H1 (cell line): ENCODE measurements at regions not wholly inside any gene's neighbourhood (a gene's known extent, or its start where the extent isn't known, plus 50 kb on each side); places are given as distances from the start of the nearest gene placed in this dataset.

ENCODE experiments used
- CTCF ChIA-PET: fragments of 300-600 bp; sonication (Branson Sonifier 250); formaldehyde crosslinking; loops from one replicate; lab custom pipeline; 2021; ENCODE audit not compliant: partially characterized antibody; lab: Charles Lee
- POLR2A ChIA-PET: fragments of 300-600 bp; sonication (Branson Sonifier 250); formaldehyde crosslinking; loops from one replicate; lab custom pipeline; 2021; ENCODE audit warnings: inconsistent platforms; ENCODE audit not compliant: partially characterized antibody; lab: Charles Lee
- DNase-seq, 2 experiments: peaks; one replicate each; pipeline versions ENCODE4 v3.0.0 to v3.0.0-alpha.2; 2010 to 2022; ENCODE audit warnings: low spot score in 2 of 2, low read depth in 1 of 2, mixed read lengths in 1 of 2
- FAIRE-seq: peaks from 2 replicates; lab custom pipeline; 2011; peaks lifted over from hg19 to GRCh38; lab: Jason Lieb, UNC
- H2AFZ ChIP-seq: 2 replicates; pipeline ENCODE4 v1.8.1; 2012; ENCODE audit warnings: low read length, inconsistent platforms
- H2AK5ac ChIP-seq: 2 replicates; pipeline ENCODE4 v1.6.1; 2013; ENCODE audit warnings: low read depth, low read length
- H2BK120ac ChIP-seq: replicated peaks from 2 replicates; pipeline ENCODE3; 2013; ENCODE audit warnings: low read depth, low read length, inconsistent platforms
- H2BK12ac ChIP-seq: 2 replicates; pipeline ENCODE4 v1.6.1; 2013; ENCODE audit warnings: low read depth, low read length
- H2BK15ac ChIP-seq: 2 replicates; pipeline ENCODE4 v1.6.1; 2013; ENCODE audit warnings: low read length
- H2BK20ac ChIP-seq: 2 replicates; pipeline ENCODE4 v1.6.1; 2013; ENCODE audit warnings: low read length
- H2BK5ac ChIP-seq: 2 replicates; pipeline ENCODE4 v1.6.1; 2013; ENCODE audit warnings: low read depth, low read length
- H3K14ac ChIP-seq: 2 replicates; pipeline ENCODE4 v1.6.1; 2013; ENCODE audit warnings: inconsistent platforms; ENCODE audit not compliant: insufficient read length
- H3K18ac ChIP-seq: 2 replicates; pipeline ENCODE4 v1.6.1; 2013; ENCODE audit warnings: low read length; ENCODE audit errors: extremely low read depth
- H3K23ac ChIP-seq: 2 replicates; pipeline ENCODE4 v1.6.1; 2013; ENCODE audit warnings: inconsistent platforms; ENCODE audit not compliant: insufficient read length
- H3K23me2 ChIP-seq: 2 replicates; pipeline ENCODE4 v1.6.1; 2013; ENCODE audit warnings: low read depth, low read length
- H3K27ac ChIP-seq: 2 replicates; pipeline ENCODE4 v1.6.1; 2011; ENCODE audit warnings: low read depth, low read length, inconsistent platforms
- H3K27me3 ChIP-seq, 4 experiments: replicated peaks in 1 of 4; 1 replicate in 1 of 4; 2 replicates in 3 of 4; pipeline versions ENCODE4 v1.6.1 to v1.8.1; 2011 to 2013; ENCODE audit warnings: low read length in 3 of 4, mild to moderate bottlenecking in 3 of 4, inconsistent platforms in 2 of 4, mixed read lengths in 2 of 4, moderate library complexity in 1 of 4; ENCODE audit not compliant: control insufficient read depth in 3 of 4, insufficient read depth in 3 of 4; ENCODE audit errors: extremely low read depth in 1 of 4
- H3K36me3 ChIP-seq, 4 experiments: 2 replicates each; pipeline versions ENCODE4 v1.6.1 to v1.8.1; 2011 to 2013; ENCODE audit warnings: mild to moderate bottlenecking in 4 of 4, low read length in 3 of 4, moderate library complexity in 2 of 4, control low read depth in 1 of 4, inconsistent platforms in 1 of 4; ENCODE audit not compliant: insufficient read depth in 4 of 4, control insufficient read depth in 2 of 4
- H3K4ac ChIP-seq: replicated peaks from 2 replicates; pipeline ENCODE3; 2013; ENCODE audit warnings: low read length, low read depth, mixed read lengths, inconsistent platforms; ENCODE audit not compliant: insufficient read length
- H3K4me1 ChIP-seq, 4 experiments: replicated peaks in 1 of 4; 1 replicate in 1 of 4; 2 replicates in 3 of 4; pipeline versions ENCODE4 v1.6.1 to v1.8.1; 2011 to 2013; ENCODE audit warnings: low read length in 3 of 4, inconsistent platforms in 2 of 4, mixed read lengths in 1 of 4; ENCODE audit not compliant: insufficient read depth in 4 of 4, control insufficient read depth in 3 of 4
- H3K4me2 ChIP-seq, 2 experiments: 2 replicates each; pipeline versions ENCODE4 v1.6.1 to v1.8.1; 2011 to 2013; ENCODE audit warnings: low read depth in 2 of 2, low read length in 2 of 2, control low read depth in 1 of 2, inconsistent platforms in 1 of 2, mild to moderate bottlenecking in 1 of 2; ENCODE audit not compliant: insufficient read depth in 1 of 2
- H3K4me3 ChIP-seq, 4 experiments: fragments of 200-600, 300-600 bp in 1 of 4; sonication (generic), shearing (Covaris generic), sonication (Bioruptor Twin) in 1 of 4; 2 replicates each; pipeline versions ENCODE4 v1.5.1 to v1.8.1; 2011 to 2016; ENCODE audit warnings: low read length in 4 of 4, low read depth in 3 of 4, control low read depth in 2 of 4, inconsistent platforms in 2 of 4, mild to moderate bottlenecking in 2 of 4, mixed read lengths in 1 of 4, moderate library complexity in 1 of 4; ENCODE audit not compliant: insufficient read depth in 2 of 4; ENCODE audit errors: extremely low read depth in 1 of 4
- H3K56ac ChIP-seq: replicated peaks from 2 replicates; pipeline ENCODE3; 2013; ENCODE audit warnings: low read depth, mild to moderate bottlenecking, mixed read lengths, low read length, inconsistent platforms; ENCODE audit not compliant: insufficient read length
- H3K79me1 ChIP-seq: 2 replicates; pipeline ENCODE4 v1.6.1; 2013; ENCODE audit warnings: low read depth, low read length, control low read depth
- H3K79me2 ChIP-seq, 2 experiments: 2 replicates each; pipeline versions ENCODE4 v1.6.1 to v1.8.1; 2012 to 2013; ENCODE audit warnings: low read length in 2 of 2, mild to moderate bottlenecking in 2 of 2, inconsistent platforms in 1 of 2; ENCODE audit not compliant: insufficient read depth in 2 of 2, control insufficient read depth in 1 of 2
- H3K9ac ChIP-seq, 4 experiments: replicated peaks in 1 of 4; 1 replicate in 1 of 4; 2 replicates in 3 of 4; pipeline versions ENCODE4 v1.6.1 to v1.8.1; 2011 to 2013; ENCODE audit warnings: low read depth in 3 of 4, low read length in 3 of 4, control low read depth in 2 of 4, mild to moderate bottlenecking in 2 of 4, moderate library complexity in 2 of 4, inconsistent platforms in 1 of 4; ENCODE audit errors: extremely low read depth in 1 of 4
- H3K9me3 ChIP-seq, 2 experiments: 2 replicates each; pipeline versions ENCODE4 v1.6.1 to v1.8.1; 2012 to 2013; ENCODE audit warnings: mild to moderate bottlenecking in 2 of 2, moderate library complexity in 2 of 2, control low read depth in 1 of 2, inconsistent platforms in 1 of 2, low read depth in 1 of 2, low read length in 1 of 2, mixed read lengths in 1 of 2; ENCODE audit not compliant: insufficient read depth in 2 of 2
- H4K20me1 ChIP-seq, 2 experiments: replicated peaks in 1 of 2; 2 replicates each; pipeline versions ENCODE3 to v1.8.1; 2011 to 2013; ENCODE audit warnings: inconsistent platforms in 2 of 2, low read length in 2 of 2, mild to moderate bottlenecking in 1 of 2; ENCODE audit not compliant: insufficient read depth in 2 of 2, control insufficient read depth in 1 of 2
- H4K5ac ChIP-seq: 2 replicates; pipeline ENCODE4 v1.6.1; 2013; ENCODE audit warnings: low read length, low read depth, mixed read lengths, inconsistent platforms; ENCODE audit not compliant: insufficient read length
- H4K8ac ChIP-seq: 2 replicates; pipeline ENCODE4 v1.8.0; 2013; ENCODE audit warnings: mild to moderate bottlenecking, moderate library complexity, low read length, inconsistent platforms; ENCODE audit not compliant: insufficient read depth; ENCODE audit errors: extremely low read depth
- H4K91ac ChIP-seq: replicated peaks from 2 replicates; pipeline ENCODE3; 2013; ENCODE audit warnings: low read length, mixed read lengths, inconsistent platforms; ENCODE audit not compliant: insufficient read length
- CREB1 ChIP-seq: IDR thresholded peaks from 2 replicates; pipeline ENCODE4 v1.6.1; 2012; ENCODE audit warnings: inconsistent platforms
- KDM5A ChIP-seq: fragments of 200-600 bp; IDR thresholded peaks from 2 replicates; pipeline ENCODE4 v1.7.1; 2012; ENCODE audit warnings: mild to moderate bottlenecking, low read length, inconsistent platforms, mixed read lengths
- ZNF274 ChIP-seq: IDR thresholded peaks from 2 replicates; pipeline ENCODE4 v1.7.0; 2012; ENCODE audit warnings: low read length, borderline replicate concordance; ENCODE audit errors: extremely low read depth
- WGBS, 2 experiments: shearing (Covaris generic) in 1 of 2; methylation state at CpG; one replicate each; pipeline versions ENCODE4 v1.1.6 to v1.1.7; 2013 to 2015; ENCODE audit warnings: low lambda C conversion rate in 2 of 2, mixed read lengths in 2 of 2, inconsistent platforms in 1 of 2, low coverage in 1 of 2, missing lambda C conversion rate in 1 of 2; ENCODE audit not compliant: insufficient replicate concordance in 2 of 2, insufficient coverage in 1 of 2, insufficient read length in 1 of 2; ENCODE audit errors: extremely low coverage in 1 of 2, missing lambda C conversion rate in 1 of 2; 5-methylcytosine and 5-hydroxymethylcytosine counted together

GRCh38 chr3:115547207-115547606 lies 76.1 kb upstream of the GAP43 start:
- H4K5ac ChIP-seq, result no peak overlapping the region
- H3K27ac ChIP-seq, result no peak overlapping the region
- no peaks in the 10 kb centered on the region for H3K79me1 ChIP-seq
- H3K23ac ChIP-seq, result no peak overlapping the region
- no peak overlapping the region for H2BK12ac ChIP-seq
- no peak overlapping the region for H2AFZ ChIP-seq
- H2BK120ac ChIP-seq, result no peak overlapping the region
- no peak overlapping the region for H4K91ac ChIP-seq
- H3K9ac ChIP-seq, result no peak overlapping the region
- H3K14ac ChIP-seq, result no peak overlapping the region
- H3K27me3 ChIP-seq, result no peaks in the 10 kb centered on the region
- H3K36me3 ChIP-seq, result no peaks in the 10 kb centered on the region
- H2BK20ac ChIP-seq, result no peak overlapping the region
- H3K4ac ChIP-seq, result no peak overlapping the region
- no peak for TF ChIP-seq KDM5A
- TF ChIP-seq CREB1, result no peak
- TF ChIP-seq ZNF274, result no peak
- no peaks in the 10 kb centered on the region for H3K23me2 ChIP-seq
- POLR2A ChIA-PET, result no interaction called here
- FAIRE-seq (no peak), DNase-seq (no peak)
- no peak overlapping the region for H3K18ac ChIP-seq
- no peak overlapping the region for H3K4me3 ChIP-seq
- no peaks in the 10 kb centered on the region for H3K79me2 ChIP-seq
- no peaks in the 10 kb centered on the region for H3K4me1 ChIP-seq
- H3K9me3 ChIP-seq, result no peaks in the 10 kb centered on the region
- WGBS, 2 experiments, result 84% methylated on average over 3 of the region's 3 CpGs; no CpG with 5 or more reads in 1 of the 2 experiments
- no peak overlapping the region for H2BK15ac ChIP-seq
- H4K8ac ChIP-seq, result no peak overlapping the region
- no peak overlapping the region for H2BK5ac ChIP-seq
- no peak overlapping the region for H3K4me2 ChIP-seq
- CTCF ChIA-PET, result interaction anchor here (0.9 kb wide), 1 partner anchor 12 kb away, joined by 3 read pairs; no protein-coding TSS in a partner anchor
- no peak overlapping the region for H3K56ac ChIP-seq
- no peak overlapping the region for H2AK5ac ChIP-seq
- H4K20me1 ChIP-seq, result no peaks in the 10 kb centered on the region
